H1 (cell line): ENCODE measurements at regions not wholly inside any gene's neighbourhood (a gene's known extent, or its start where the extent isn't known, plus 50 kb on each side); places are given as distances from the start of the nearest gene placed in this dataset.

ENCODE experiments used
- CTCF ChIA-PET: fragments of 300-600 bp; sonication (Branson Sonifier 250); formaldehyde crosslinking; loops from one replicate; lab custom pipeline; 2021; ENCODE audit not compliant: partially characterized antibody; lab: Charles Lee
- POLR2A ChIA-PET: fragments of 300-600 bp; sonication (Branson Sonifier 250); formaldehyde crosslinking; loops from one replicate; lab custom pipeline; 2021; ENCODE audit warnings: inconsistent platforms; ENCODE audit not compliant: partially characterized antibody; lab: Charles Lee
- DNase-seq, 2 experiments: peaks; one replicate each; pipeline versions ENCODE4 v3.0.0 to v3.0.0-alpha.2; 2010 to 2022; ENCODE audit warnings: low spot score in 2 of 2, low read depth in 1 of 2, mixed read lengths in 1 of 2
- FAIRE-seq: peaks from 2 replicates; lab custom pipeline; 2011; peaks lifted over from hg19 to GRCh38; lab: Jason Lieb, UNC
- H2AFZ ChIP-seq: 2 replicates; pipeline ENCODE4 v1.8.1; 2012; ENCODE audit warnings: low read length, inconsistent platforms
- H2AK5ac ChIP-seq: 2 replicates; pipeline ENCODE4 v1.6.1; 2013; ENCODE audit warnings: low read depth, low read length
- H2BK120ac ChIP-seq: replicated peaks from 2 replicates; pipeline ENCODE3; 2013; ENCODE audit warnings: low read depth, low read length, inconsistent platforms
- H2BK12ac ChIP-seq: 2 replicates; pipeline ENCODE4 v1.6.1; 2013; ENCODE audit warnings: low read depth, low read length
- H2BK15ac ChIP-seq: 2 replicates; pipeline ENCODE4 v1.6.1; 2013; ENCODE audit warnings: low read length
- H2BK20ac ChIP-seq: 2 replicates; pipeline ENCODE4 v1.6.1; 2013; ENCODE audit warnings: low read length
- H2BK5ac ChIP-seq: 2 replicates; pipeline ENCODE4 v1.6.1; 2013; ENCODE audit warnings: low read depth, low read length
- H3K14ac ChIP-seq: 2 replicates; pipeline ENCODE4 v1.6.1; 2013; ENCODE audit warnings: inconsistent platforms; ENCODE audit not compliant: insufficient read length
- H3K18ac ChIP-seq: 2 replicates; pipeline ENCODE4 v1.6.1; 2013; ENCODE audit warnings: low read length; ENCODE audit errors: extremely low read depth
- H3K23ac ChIP-seq: 2 replicates; pipeline ENCODE4 v1.6.1; 2013; ENCODE audit warnings: inconsistent platforms; ENCODE audit not compliant: insufficient read length
- H3K23me2 ChIP-seq: 2 replicates; pipeline ENCODE4 v1.6.1; 2013; ENCODE audit warnings: low read depth, low read length
- H3K27ac ChIP-seq: 2 replicates; pipeline ENCODE4 v1.6.1; 2011; ENCODE audit warnings: low read depth, low read length, inconsistent platforms
- H3K27me3 ChIP-seq, 4 experiments: replicated peaks in 1 of 4; 1 replicate in 1 of 4; 2 replicates in 3 of 4; pipeline versions ENCODE4 v1.6.1 to v1.8.1; 2011 to 2013; ENCODE audit warnings: low read length in 3 of 4, mild to moderate bottlenecking in 3 of 4, inconsistent platforms in 2 of 4, mixed read lengths in 2 of 4, moderate library complexity in 1 of 4; ENCODE audit not compliant: control insufficient read depth in 3 of 4, insufficient read depth in 3 of 4; ENCODE audit errors: extremely low read depth in 1 of 4
- H3K36me3 ChIP-seq, 4 experiments: 2 replicates each; pipeline versions ENCODE4 v1.6.1 to v1.8.1; 2011 to 2013; ENCODE audit warnings: mild to moderate bottlenecking in 4 of 4, low read length in 3 of 4, moderate library complexity in 2 of 4, control low read depth in 1 of 4, inconsistent platforms in 1 of 4; ENCODE audit not compliant: insufficient read depth in 4 of 4, control insufficient read depth in 2 of 4
- H3K4ac ChIP-seq: replicated peaks from 2 replicates; pipeline ENCODE3; 2013; ENCODE audit warnings: low read length, low read depth, mixed read lengths, inconsistent platforms; ENCODE audit not compliant: insufficient read length
- H3K4me1 ChIP-seq, 4 experiments: replicated peaks in 1 of 4; 1 replicate in 1 of 4; 2 replicates in 3 of 4; pipeline versions ENCODE4 v1.6.1 to v1.8.1; 2011 to 2013; ENCODE audit warnings: low read length in 3 of 4, inconsistent platforms in 2 of 4, mixed read lengths in 1 of 4; ENCODE audit not compliant: insufficient read depth in 4 of 4, control insufficient read depth in 3 of 4
- H3K4me2 ChIP-seq, 2 experiments: 2 replicates each; pipeline versions ENCODE4 v1.6.1 to v1.8.1; 2011 to 2013; ENCODE audit warnings: low read depth in 2 of 2, low read length in 2 of 2, control low read depth in 1 of 2, inconsistent platforms in 1 of 2, mild to moderate bottlenecking in 1 of 2; ENCODE audit not compliant: insufficient read depth in 1 of 2
- H3K4me3 ChIP-seq, 4 experiments: fragments of 200-600, 300-600 bp in 1 of 4; sonication (generic), shearing (Covaris generic), sonication (Bioruptor Twin) in 1 of 4; 2 replicates each; pipeline versions ENCODE4 v1.5.1 to v1.8.1; 2011 to 2016; ENCODE audit warnings: low read length in 4 of 4, low read depth in 3 of 4, control low read depth in 2 of 4, inconsistent platforms in 2 of 4, mild to moderate bottlenecking in 2 of 4, mixed read lengths in 1 of 4, moderate library complexity in 1 of 4; ENCODE audit not compliant: insufficient read depth in 2 of 4; ENCODE audit errors: extremely low read depth in 1 of 4
- H3K56ac ChIP-seq: replicated peaks from 2 replicates; pipeline ENCODE3; 2013; ENCODE audit warnings: low read depth, mild to moderate bottlenecking, mixed read lengths, low read length, inconsistent platforms; ENCODE audit not compliant: insufficient read length
- H3K79me1 ChIP-seq: 2 replicates; pipeline ENCODE4 v1.6.1; 2013; ENCODE audit warnings: low read depth, low read length, control low read depth
- H3K79me2 ChIP-seq, 2 experiments: 2 replicates each; pipeline versions ENCODE4 v1.6.1 to v1.8.1; 2012 to 2013; ENCODE audit warnings: low read length in 2 of 2, mild to moderate bottlenecking in 2 of 2, inconsistent platforms in 1 of 2; ENCODE audit not compliant: insufficient read depth in 2 of 2, control insufficient read depth in 1 of 2
- H3K9ac ChIP-seq, 4 experiments: replicated peaks in 1 of 4; 1 replicate in 1 of 4; 2 replicates in 3 of 4; pipeline versions ENCODE4 v1.6.1 to v1.8.1; 2011 to 2013; ENCODE audit warnings: low read depth in 3 of 4, low read length in 3 of 4, control low read depth in 2 of 4, mild to moderate bottlenecking in 2 of 4, moderate library complexity in 2 of 4, inconsistent platforms in 1 of 4; ENCODE audit errors: extremely low read depth in 1 of 4
- H3K9me3 ChIP-seq, 2 experiments: 2 replicates each; pipeline versions ENCODE4 v1.6.1 to v1.8.1; 2012 to 2013; ENCODE audit warnings: mild to moderate bottlenecking in 2 of 2, moderate library complexity in 2 of 2, control low read depth in 1 of 2, inconsistent platforms in 1 of 2, low read depth in 1 of 2, low read length in 1 of 2, mixed read lengths in 1 of 2; ENCODE audit not compliant: insufficient read depth in 2 of 2
- H4K20me1 ChIP-seq, 2 experiments: replicated peaks in 1 of 2; 2 replicates each; pipeline versions ENCODE3 to v1.8.1; 2011 to 2013; ENCODE audit warnings: inconsistent platforms in 2 of 2, low read length in 2 of 2, mild to moderate bottlenecking in 1 of 2; ENCODE audit not compliant: insufficient read depth in 2 of 2, control insufficient read depth in 1 of 2
- H4K5ac ChIP-seq: 2 replicates; pipeline ENCODE4 v1.6.1; 2013; ENCODE audit warnings: low read length, low read depth, mixed read lengths, inconsistent platforms; ENCODE audit not compliant: insufficient read length
- H4K8ac ChIP-seq: 2 replicates; pipeline ENCODE4 v1.8.0; 2013; ENCODE audit warnings: mild to moderate bottlenecking, moderate library complexity, low read length, inconsistent platforms; ENCODE audit not compliant: insufficient read depth; ENCODE audit errors: extremely low read depth
- H4K91ac ChIP-seq: replicated peaks from 2 replicates; pipeline ENCODE3; 2013; ENCODE audit warnings: low read length, mixed read lengths, inconsistent platforms; ENCODE audit not compliant: insufficient read length
- ATF3 ChIP-seq: IDR thresholded peaks from 2 replicates; pipeline ENCODE4 v1.6.1; 2011; ENCODE audit warnings: low read depth, mild to moderate bottlenecking, low read length; ENCODE audit not compliant: insufficient read depth
- CHD1 ChIP-seq: IDR thresholded peaks from 2 replicates; pipeline ENCODE4 v1.6.1; 2012; ENCODE audit warnings: low read depth, low read length, improper control_type of control experiment
- EZH2 ChIP-seq: fragments of 200-600 bp; sonication (generic); IDR thresholded peaks from 2 replicates; pipeline ENCODE4 v1.7.1; 2012; ENCODE audit warnings: low read depth, mild to moderate bottlenecking, moderate library complexity, low read length, inconsistent platforms; ENCODE audit not compliant: severe bottlenecking
- KDM4A ChIP-seq: IDR thresholded peaks from one replicate; pipeline ENCODE4 v1.7.1; 2012; ENCODE audit warnings: low read depth, mild to moderate bottlenecking, moderate library complexity, low read length, inconsistent platforms; ENCODE audit not compliant: severe bottlenecking
- WGBS, 2 experiments: shearing (Covaris generic) in 1 of 2; methylation state at CpG; one replicate each; pipeline versions ENCODE4 v1.1.6 to v1.1.7; 2013 to 2015; ENCODE audit warnings: low lambda C conversion rate in 2 of 2, mixed read lengths in 2 of 2, inconsistent platforms in 1 of 2, low coverage in 1 of 2, missing lambda C conversion rate in 1 of 2; ENCODE audit not compliant: insufficient replicate concordance in 2 of 2, insufficient coverage in 1 of 2, insufficient read length in 1 of 2; ENCODE audit errors: extremely low coverage in 1 of 2, missing lambda C conversion rate in 1 of 2; 5-methylcytosine and 5-hydroxymethylcytosine counted together

- Histone ChIP-seq H3K27ac (no peak overlapping the region), H3K4me1 (no peaks in the 10 kb centered on the region), H3K56ac (no peak overlapping the region), H3K14ac (no peak overlapping the region), H3K23ac (no peak overlapping the region), H2BK15ac (no peak overlapping the region), H3K23me2 (no peaks in the 10 kb centered on the region), H3K4ac (no peak overlapping the region), H3K27me3 (no peaks in the 10 kb centered on the region), H2AK5ac (no peak overlapping the region), H3K4me3 (no peak overlapping the region)
- POLR2A ChIA-PET: no interaction called here
- TF ChIP-seq ATF3: no peak
- TF ChIP-seq KDM4A: no peak
- no peak for TF ChIP-seq CHD1
- TF ChIP-seq EZH2: no peak
- TF ChIP-seq, all 59 proteins: peak for 0
- no peak overlapping the region for H3K18ac ChIP-seq
- no peak overlapping the region for H4K5ac ChIP-seq
- H4K8ac ChIP-seq: no peak overlapping the region
- no peaks in the 10 kb centered on the region for H3K36me3 ChIP-seq
- H2BK20ac ChIP-seq: no peak overlapping the region
- no peak overlapping the region for H2BK120ac ChIP-seq
- H3K4me2 ChIP-seq: no peak overlapping the region
- no peak for DNase-seq
- no peaks in the 10 kb centered on the region for H3K79me1 ChIP-seq
- no peaks in the 10 kb centered on the region for H3K9me3 ChIP-seq
- H2AFZ ChIP-seq: no peak overlapping the region
- no peaks in the 10 kb centered on the region for H3K79me2 ChIP-seq
- no peaks in the 10 kb centered on the region for H4K20me1 ChIP-seq
- CTCF ChIA-PET: interaction anchor here (0.6 to 2.5 kb wide), 7 partner anchors 14 to 150 kb away, joined by 3 to 10 read pairs (median 4); no protein-coding TSS in a partner anchor
- no peak for FAIRE-seq
- 89% methylated on average over 6 of the region's 6 CpGs; no CpG with 5 or more reads in 1 of the 2 experiments for WGBS, 2 experiments
- H2BK12ac ChIP-seq: no peak overlapping the region
- H4K91ac ChIP-seq: no peak overlapping the region
- no peak overlapping the region for H3K9ac ChIP-seq
- H2BK5ac ChIP-seq: no peak overlapping the region
These were observed 50.2 kb downstream of the SUPT20HL1 start for GRCh38 chrX:24410514-24411189.
